Right lobe of liver (tissue), 6 donors: ENCODE measurements at regions not wholly inside any gene's neighbourhood (a gene's known extent, or its start where the extent isn't known, plus 50 kb on each side); places are given as distances from the start of the nearest gene placed in this dataset.

Source experiments
- ATAC-seq, 4 donors: fragments of 200-7000 bp; cut with Tn5 transposase; one replicate each; pipeline ENCODE4 v1.9.1; 2020; ENCODE audit warnings: mild to moderate bottlenecking in 4 of 4, moderate library complexity in 4 of 4
- DNase-seq, 3 donors: peaks; one replicate each; pipeline ENCODE4 v3.0.0-alpha.2; 2020
- H3K27ac ChIP-seq, 3 donors: fragments of 200-600 bp; one replicate each; pipeline ENCODE4 v1.8.0; 2022
- H3K27me3 ChIP-seq, 2 donors: fragments of 200-600 bp; one replicate each; pipeline ENCODE4 v1.8.0; 2022
- H3K36me3 ChIP-seq, 4 donors: fragments of 200-600 bp; sonication (generic) in 1 of 4; one replicate each; pipeline versions ENCODE4 v1.5.1 to v1.8.0; 2017 to 2022; ENCODE audit warnings: control low read depth in 1 of 4
- H3K4me1 ChIP-seq, 4 donors: fragments of 200-600 bp; sonication (generic) in 1 of 4; one replicate each; pipeline versions ENCODE4 v1.5.1 to v1.8.0; 2017 to 2022; ENCODE audit warnings: control low read depth in 1 of 4
- H3K4me3 ChIP-seq, 3 donors: fragments of 200-600 bp; one replicate each; pipeline ENCODE4 v1.8.0; 2022
- H3K9me3 ChIP-seq, 4 donors: fragments of 200-600 bp; sonication (generic) in 1 of 4; one replicate each; pipeline versions ENCODE4 v1.5.1 to v1.8.0; 2017 to 2022; ENCODE audit warnings: control low read depth in 1 of 4
- POLR2A ChIP-seq: fragments of 450-650 bp; IDR thresholded peaks from one replicate; pipeline ENCODE4 v1.6.1; 2017; ENCODE audit warnings: antibody characterized with exemption, mild to moderate bottlenecking
- WGBS: methylation state at CpG from one replicate; pipeline ENCODE4 v1.1.6; 2018; ENCODE audit warnings: low coverage, low lambda C conversion rate; ENCODE audit not compliant: insufficient coverage; ENCODE audit errors: missing lambda C conversion rate; 5-methylcytosine and 5-hydroxymethylcytosine counted together
- intact Hi-C, 2 donors: fragments of 100-400 bp; cut with DNase I; formaldehyde crosslinking; loops; one replicate each; pipeline versions ENCODE4 v1.11.2 to v1.14.1; 2022
- TF ChIP-seq, protein P1 (sequence below), 4 donors: fragments of 200-600 bp in 3 of 4; fragments of 450-650 bp in 1 of 4; IDR thresholded peaks; one replicate each; pipeline versions ENCODE4 v1.5.1 to v1.8.0; 2016 to 2022; ENCODE audit warnings: antibody characterized with exemption in 4 of 4, mild to moderate bottlenecking in 2 of 4
- donor health status: DM: no; HTN: yes; CAD: no.
- donor health status: DM: no; HTN: no; CAD: no.
- donor health status: DM: no; HTN: no; CAD: no.
- donor health status: DM: no; HTN: yes; CAD: no.
- donor health status: DM: no; HTN: yes; CAD: no.

DNA sequence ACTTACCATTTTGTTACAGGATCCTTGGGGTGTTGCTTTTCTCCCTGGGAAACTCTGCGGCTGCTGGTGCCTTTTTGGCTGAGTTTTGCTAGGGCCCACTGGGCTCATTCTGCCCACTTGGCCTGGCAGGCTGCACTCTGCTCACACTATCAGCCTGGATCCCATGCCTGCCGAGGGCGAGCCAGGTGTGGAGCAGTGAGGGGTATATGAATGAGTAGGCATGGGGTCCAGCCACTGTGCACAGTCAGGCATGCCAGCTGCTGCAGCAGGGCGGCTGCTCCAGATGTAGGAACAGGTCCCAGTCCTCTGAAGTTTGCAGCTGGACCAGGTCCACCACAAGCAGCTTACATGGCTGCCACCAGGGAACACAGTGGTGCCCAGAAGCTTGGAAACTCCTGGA is 136.4 kb upstream of the CNTN3 start:
- Histone ChIP-seq H3K4me3 (no peak overlapping the region), H3K36me3 (no peaks in the 10 kb centered on the region), H3K4me1 (no peaks in the 10 kb centered on the region), H3K27ac (no peak overlapping the region), H3K9me3 (no peaks in the 10 kb centered on the region), H3K27me3 (no peaks in the 10 kb centered on the region)
- 73% methylated on average over 2 of the region's 4 CpGs for WGBS
- ATAC-seq (no peak), DNase-seq (no peak)
- intact Hi-C loops: no loop called here
- TF ChIP-seq POLR2A: no peak
- TF ChIP-seq, protein P1, sequence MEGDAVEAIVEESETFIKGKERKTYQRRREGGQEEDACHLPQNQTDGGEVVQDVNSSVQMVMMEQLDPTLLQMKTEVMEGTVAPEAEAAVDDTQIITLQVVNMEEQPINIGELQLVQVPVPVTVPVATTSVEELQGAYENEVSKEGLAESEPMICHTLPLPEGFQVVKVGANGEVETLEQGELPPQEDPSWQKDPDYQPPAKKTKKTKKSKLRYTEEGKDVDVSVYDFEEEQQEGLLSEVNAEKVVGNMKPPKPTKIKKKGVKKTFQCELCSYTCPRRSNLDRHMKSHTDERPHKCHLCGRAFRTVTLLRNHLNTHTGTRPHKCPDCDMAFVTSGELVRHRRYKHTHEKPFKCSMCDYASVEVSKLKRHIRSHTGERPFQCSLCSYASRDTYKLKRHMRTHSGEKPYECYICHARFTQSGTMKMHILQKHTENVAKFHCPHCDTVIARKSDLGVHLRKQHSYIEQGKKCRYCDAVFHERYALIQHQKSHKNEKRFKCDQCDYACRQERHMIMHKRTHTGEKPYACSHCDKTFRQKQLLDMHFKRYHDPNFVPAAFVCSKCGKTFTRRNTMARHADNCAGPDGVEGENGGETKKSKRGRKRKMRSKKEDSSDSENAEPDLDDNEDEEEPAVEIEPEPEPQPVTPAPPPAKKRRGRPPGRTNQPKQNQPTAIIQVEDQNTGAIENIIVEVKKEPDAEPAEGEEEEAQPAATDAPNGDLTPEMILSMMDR (IDR thresholded peaks at IDR 0.05): no peak

DNA sequence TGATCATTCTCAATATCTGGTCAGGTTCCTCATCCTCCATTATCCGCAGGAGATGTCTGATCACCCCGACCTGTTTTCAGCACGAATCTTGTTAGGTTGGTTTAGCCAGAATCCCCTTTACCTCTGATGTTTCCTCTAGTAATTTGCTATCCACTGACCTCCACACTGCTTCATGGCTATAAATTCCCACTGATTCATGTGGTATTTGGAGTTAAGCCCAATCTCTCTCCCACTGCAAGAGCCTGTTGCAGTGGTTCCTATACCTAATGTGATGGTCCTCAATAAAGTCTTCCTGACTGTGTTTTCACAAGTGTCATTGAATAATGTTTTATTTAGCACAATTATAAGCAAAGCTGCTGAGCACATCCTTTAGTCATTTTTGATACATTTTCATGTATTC is 124.8 kb upstream of the CNTN3 start:
- Histone ChIP-seq H3K9me3 (no peaks in the 10 kb centered on the region), H3K36me3 (no peaks in the 10 kb centered on the region), H3K4me3 (no peak overlapping the region), H3K27me3 (no peaks in the 10 kb centered on the region), H3K4me1 (no peaks in the 10 kb centered on the region), H3K27ac (no peak overlapping the region)
- TF ChIP-seq, protein P1 (IDR thresholded peaks at IDR 0.05): no peak
- TF ChIP-seq POLR2A: no peak
- ATAC-seq (no peak), DNase-seq (no peak)
- intact Hi-C loops: no loop called here
- WGBS: 66% methylated on average over 3 of the region's 3 CpGs

DNA sequence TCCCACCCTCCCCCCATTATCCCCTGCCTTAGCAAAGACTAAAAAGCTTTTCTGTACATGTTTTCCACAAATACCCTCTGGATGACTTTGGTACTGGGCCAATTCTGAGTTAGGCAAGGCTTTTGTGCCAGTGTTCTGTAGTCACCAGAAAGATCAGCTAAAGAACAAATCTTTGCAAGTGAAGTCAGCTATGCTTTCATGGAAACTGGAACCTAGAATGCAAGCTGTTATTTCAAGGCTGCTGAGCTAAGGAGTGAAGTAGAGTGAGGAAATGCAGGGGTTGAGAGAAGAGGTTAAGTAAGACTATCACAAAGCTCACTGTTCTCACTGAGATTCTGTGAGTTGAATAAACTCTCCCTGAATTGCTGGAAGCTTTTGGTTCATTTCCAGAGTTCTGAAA is 107.8 kb upstream of the CNTN3 start:
- Histone ChIP-seq H3K9me3 (no peaks in the 10 kb centered on the region), H3K4me1 (no peaks in the 10 kb centered on the region), H3K36me3 (no peaks in the 10 kb centered on the region), H3K27ac (no peak overlapping the region), H3K4me3 (no peak overlapping the region), H3K27me3 (no peaks in the 10 kb centered on the region)
- intact Hi-C loops: no loop called here
- TF ChIP-seq, protein P1 (IDR thresholded peaks at IDR 0.05): no peak
- no peak for TF ChIP-seq POLR2A
- ATAC-seq (no peak), DNase-seq (no peak)

DNA sequence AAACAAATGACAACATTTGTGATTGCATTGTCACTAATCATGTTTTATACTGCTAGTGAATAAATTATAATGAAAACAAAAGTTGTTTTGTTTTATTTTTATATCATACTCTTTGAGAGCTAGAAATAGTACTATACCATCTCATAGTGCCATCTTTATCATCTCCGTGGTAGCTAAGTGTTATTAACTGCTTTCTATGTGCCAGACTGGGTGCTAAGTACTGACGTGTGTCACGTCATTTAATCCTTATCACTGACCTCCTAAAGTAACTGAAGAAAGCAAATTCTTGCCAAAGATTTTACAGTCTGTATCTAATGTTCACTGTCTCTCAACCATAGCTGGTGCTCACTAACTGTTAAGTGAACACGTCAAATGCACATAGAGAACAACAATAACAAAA is 99.5 kb upstream of the CNTN3 start:
- no peak for DNase-seq
- no peaks in the 10 kb centered on the region for H3K9me3 ChIP-seq
- WGBS: 51% methylated on average over 4 of the region's 4 CpGs
- ATAC-seq: no peak
- no peaks in the 10 kb centered on the region for H3K36me3 ChIP-seq
- H3K4me3 ChIP-seq: no peak overlapping the region
- intact Hi-C loops: no loop called here
- no peaks in the 10 kb centered on the region for H3K4me1 ChIP-seq
- H3K27me3 ChIP-seq: no peaks in the 10 kb centered on the region
- TF ChIP-seq POLR2A: no peak
- TF ChIP-seq, protein P1 (IDR thresholded peaks at IDR 0.05): no peak
- H3K27ac ChIP-seq: no peak overlapping the region

DNA sequence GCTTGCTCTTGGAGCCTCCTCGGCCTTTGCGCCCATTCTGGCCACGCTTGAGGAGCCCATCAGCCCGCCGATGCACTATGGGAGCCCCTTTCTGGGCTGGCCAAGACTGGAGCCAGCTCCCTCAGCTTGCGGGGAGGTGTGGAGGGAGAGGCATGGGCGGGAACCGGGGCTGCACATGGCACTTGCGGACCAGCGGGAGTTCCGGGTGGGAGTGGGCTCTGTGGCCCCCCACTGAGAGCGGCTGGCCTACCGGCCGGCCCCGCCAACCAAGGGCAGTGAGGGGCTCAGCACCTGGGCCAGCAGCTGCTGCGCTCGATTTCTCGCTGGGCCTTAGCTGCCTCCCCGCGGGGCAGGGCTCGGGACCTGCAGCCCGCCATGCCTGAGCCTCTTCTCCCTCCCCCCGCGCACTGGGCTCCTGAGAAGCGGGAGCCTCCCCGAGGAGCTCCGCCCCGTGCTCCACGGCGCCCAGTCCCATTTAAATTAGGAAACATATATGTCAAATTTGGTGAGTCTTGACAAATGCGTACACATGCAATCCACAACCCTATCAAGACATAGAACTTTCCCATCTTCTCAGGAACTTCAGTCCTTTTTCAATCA is 97.6 kb upstream of the CNTN3 start:
- Histone ChIP-seq H3K9me3 (no peaks in the 10 kb centered on the region), H3K4me1 (no peaks in the 10 kb centered on the region), H3K4me3 (no peak overlapping the region), H3K27ac (no peak overlapping the region), H3K27me3 (no peaks in the 10 kb centered on the region), H3K36me3 (no peaks in the 10 kb centered on the region)
- WGBS: 100% methylated on average over 1 of the region's 31 CpGs
- intact Hi-C loops: no loop called here
- no peak for ATAC-seq
- TF ChIP-seq POLR2A: no peak
- TF ChIP-seq, protein P1 (IDR thresholded peaks at IDR 0.05): no peak
- DNase-seq: no peak
